H1 (cell line): ENCODE measurements at regions not wholly inside any gene's neighbourhood (a gene's known extent, or its start where the extent isn't known, plus 50 kb on each side); places are given as distances from the start of the nearest gene placed in this dataset.

Source experiments
- BCL11A ChIP-seq, 2 experiments: IDR thresholded peaks; one replicate each; pipeline ENCODE4 v1.6.1; 2011; ENCODE audit warnings: low read depth in 2 of 2, low read length in 2 of 2, mild to moderate bottlenecking in 2 of 2
- CBX5 ChIP-seq: fragments of 300-800, 300-1000 bp; sonication (generic); IDR thresholded peaks from 2 replicates; pipeline ENCODE4 v1.7.1; 2016; ENCODE audit warnings: antibody characterized with exemption, low read length, low read depth
- CHD2 ChIP-seq: IDR thresholded peaks from 2 replicates; pipeline ENCODE4 v1.6.1; 2012; ENCODE audit warnings: low read length, improper control_type of control experiment
- CTCF ChIP-seq, 3 experiments: IDR thresholded peaks; 1 replicate in 2 of 3; 2 replicates in 1 of 3; pipeline versions ENCODE4 v1.5.1 to v1.6.1; 2011; ENCODE audit warnings: low read length in 3 of 3, mild to moderate bottlenecking in 3 of 3, inconsistent platforms in 2 of 3, low read depth in 1 of 3, moderate library complexity in 1 of 3; ENCODE audit not compliant: insufficient read depth in 1 of 3; ENCODE audit errors: control extremely low read depth in 1 of 3
- E2F6 ChIP-seq: IDR thresholded peaks from 2 replicates; pipeline ENCODE4 v1.6.1; 2012; ENCODE audit warnings: inconsistent platforms
- EZH2 ChIP-seq: fragments of 200-600 bp; sonication (generic); IDR thresholded peaks from 2 replicates; pipeline ENCODE4 v1.7.1; 2012; ENCODE audit warnings: low read depth, mild to moderate bottlenecking, moderate library complexity, low read length, inconsistent platforms; ENCODE audit not compliant: severe bottlenecking
- MAFK ChIP-seq: IDR thresholded peaks from 2 replicates; pipeline ENCODE4 v1.6.1; 2012; ENCODE audit warnings: low read depth, mild to moderate bottlenecking, improper control_type of control experiment, low read length
- POLR2A ChIP-seq, 2 experiments: IDR thresholded peaks; 1 replicate in 1 of 2; 2 replicates in 1 of 2; pipeline ENCODE4 v1.6.1; 2011; ENCODE audit warnings: low read depth in 2 of 2, low read length in 2 of 2, mild to moderate bottlenecking in 2 of 2; ENCODE audit errors: control extremely low read depth in 1 of 2
- POLR2AphosphoS5 ChIP-seq: IDR thresholded peaks from 2 replicates; pipeline ENCODE4 v1.6.1; 2011; ENCODE audit warnings: low read depth, low read length
- RBBP5 ChIP-seq: IDR thresholded peaks from 2 replicates; pipeline ENCODE4 v1.7.1; 2012; ENCODE audit warnings: low read depth, mild to moderate bottlenecking, inconsistent platforms, low read length, moderate library complexity, borderline replicate concordance
- RFX5 ChIP-seq: IDR thresholded peaks from 2 replicates; pipeline ENCODE4 v1.6.1; 2011; ENCODE audit warnings: low read depth, low read length, improper control_type of control experiment, borderline replicate concordance
- SRF ChIP-seq: IDR thresholded peaks from 2 replicates; pipeline ENCODE4 v1.6.1; 2011; ENCODE audit warnings: mild to moderate bottlenecking, low read depth, low read length, moderate library complexity
- TAF1 ChIP-seq: IDR thresholded peaks from 2 replicates; pipeline ENCODE4 v1.6.1; 2011; ENCODE audit warnings: mild to moderate bottlenecking, low read depth, low read length

GRCh38 chr13:79679334-79679733, 198.4 kb downstream of the NDFIP2 start:
- TF ChIP-seq EZH2, result no peak
- TF ChIP-seq MAFK, result no peak
- TF ChIP-seq CBX5, result no peak
- no peak for TF ChIP-seq SRF
- peak; percentile 58 to 89 (median 65) for TF ChIP-seq CTCF (IDR thresholded peaks at IDR 0.05; ENCODE audit: control extremely low read depth in 1 of 3, insufficient read depth in 1 of 3, low read depth in 1 of 3, low read length in 3 of 3)
- no peak for TF ChIP-seq BCL11A (IDR thresholded peaks at IDR 0.05; ENCODE audit: low read depth in 2 of 2, low read length in 2 of 2)
- no peak for TF ChIP-seq POLR2AphosphoS5
- TF ChIP-seq POLR2A (IDR thresholded peaks at IDR 0.05; ENCODE audit: control extremely low read depth in 1 of 2, low read depth in 2 of 2, low read length in 2 of 2), result no peak
- no peak for TF ChIP-seq RFX5
- TF ChIP-seq TAF1, result no peak
- TF ChIP-seq E2F6, result no peak
- no peak for TF ChIP-seq RBBP5
- TF ChIP-seq CHD2, result no peak
